Vagina (tissue), 2 donors: ENCODE measurements at regions not wholly inside any gene's neighbourhood (a gene's known extent, or its start where the extent isn't known, plus 50 kb on each side); places are given as distances from the start of the nearest gene placed in this dataset.
"Not testable (repeated sequence)": the region's sequence is repeated elsewhere in the genome, so short reads cannot be mapped to it uniquely, and the experiment has no call there.

Experiments used
- DNase-seq, 2 donors: peaks; one replicate each; pipeline ENCODE4 v3.0.0-alpha.2; 2017; ENCODE audit errors: extremely low spot score in 2 of 2
- H3K27ac ChIP-seq: fragments of 200-600 bp; sonication (generic); one replicate; pipeline ENCODE4 v1.5.1; 2019
- H3K27me3 ChIP-seq: fragments of 200-600 bp; sonication (generic); one replicate; pipeline ENCODE4 v1.5.1; 2019
- H3K36me3 ChIP-seq, 2 donors: fragments of 200-600 bp; sonication (generic); one replicate each; pipeline ENCODE4 v1.5.1; 2017 to 2019
- H3K4me1 ChIP-seq: fragments of 200-600 bp; sonication (generic); one replicate; pipeline ENCODE4 v1.5.1; 2019
- H3K4me3 ChIP-seq, 2 donors: fragments of 200-600 bp; sonication (generic); 1 replicate in 1 of 2; 2 replicates in 1 of 2; pipeline ENCODE4 v1.5.1; 2016 to 2019
- H3K9me3 ChIP-seq: fragments of 200-600 bp; sonication (generic); one replicate; pipeline ENCODE4 v1.5.1; 2019
- CTCF ChIP-seq, 3 experiments: fragments of 450-650 bp in 2 of 3; fragments of 200-600 bp in 1 of 3; sonication (generic) in 1 of 3; IDR thresholded peaks; one replicate each; pipeline ENCODE4 v1.5.1; 2017 to 2019; ENCODE audit warnings: antibody characterized with exemption in 3 of 3, mild to moderate bottlenecking in 2 of 3, moderate library complexity in 2 of 3
- POLR2A ChIP-seq, 2 donors: fragments of 450-650 bp; IDR thresholded peaks; one replicate each; pipeline ENCODE4 v1.6.1; 2017; ENCODE audit warnings: antibody characterized with exemption in 2 of 2, mild to moderate bottlenecking in 2 of 2, moderate library complexity in 2 of 2
- POLR2AphosphoS5 ChIP-seq, 2 donors: sonication (generic); formaldehyde crosslinking; IDR thresholded peaks; one replicate each; pipeline ENCODE4 v1.9.0; 2017; ENCODE audit warnings: antibody characterized with exemption in 2 of 2, mild to moderate bottlenecking in 2 of 2, low read depth in 1 of 2; ENCODE audit not compliant: insufficient read depth in 1 of 2
- intact Hi-C: fragments of 100-400 bp; cut with DNase I; formaldehyde crosslinking; loops from one replicate; pipeline ENCODE4 v1.15.1; 2023

GRCh38 chr12:127599436-127599835 lies 667.5 kb upstream of the TMEM132C start:
- Histone ChIP-seq H3K36me3 (no peaks in the 10 kb centered on the region), H3K4me3 (no peak overlapping the region), H3K27me3 (no peaks in the 10 kb centered on the region), H3K4me1 (no peaks in the 10 kb centered on the region), H3K9me3 (no peaks in the 10 kb centered on the region), H3K27ac (no peak overlapping the region)
- no peak for DNase-seq
- intact Hi-C loops: no loop called here
- TF ChIP-seq POLR2AphosphoS5 (IDR thresholded peaks at IDR 0.05; ENCODE audit: insufficient read depth in 1 of 2, low read depth in 1 of 2) (no peak), CTCF (IDR thresholded peaks at IDR 0.05) (no peak), POLR2A (IDR thresholded peaks at IDR 0.05) (no peak)

GRCh38 chr12:127600211-127600610 lies 666.8 kb upstream of the TMEM132C start:
- Histone ChIP-seq H3K4me3 (no peak overlapping the region), H3K27ac (no peak overlapping the region), H3K27me3 (no peaks in the 10 kb centered on the region), H3K4me1 (no peaks in the 10 kb centered on the region), H3K9me3 (no peaks in the 10 kb centered on the region), H3K36me3 (no peaks in the 10 kb centered on the region)
- DNase-seq: no peak
- TF ChIP-seq CTCF (IDR thresholded peaks at IDR 0.05): no peak
- no peak for TF ChIP-seq POLR2AphosphoS5 (IDR thresholded peaks at IDR 0.05; ENCODE audit: insufficient read depth in 1 of 2, low read depth in 1 of 2)
- no peak for TF ChIP-seq POLR2A (IDR thresholded peaks at IDR 0.05)
- intact Hi-C loops: no loop called here

GRCh38 chr12:127606476-127607015 lies 660.4 kb upstream of the TMEM132C start:
- H3K4me3 ChIP-seq: no peak overlapping the region
- no peaks in the 10 kb centered on the region for H3K4me1 ChIP-seq
- no peak overlapping the region for H3K27ac ChIP-seq
- no peaks in the 10 kb centered on the region for H3K27me3 ChIP-seq
- DNase-seq: no peak
- H3K9me3 ChIP-seq: no peaks in the 10 kb centered on the region
- TF ChIP-seq CTCF (IDR thresholded peaks at IDR 0.05) (no peak), POLR2A (IDR thresholded peaks at IDR 0.05) (no peak), POLR2AphosphoS5 (IDR thresholded peaks at IDR 0.05; ENCODE audit: insufficient read depth in 1 of 2, low read depth in 1 of 2) (no peak)
- intact Hi-C loops: no loop called here
- H3K36me3 ChIP-seq: no peaks in the 10 kb centered on the region

- H3K27me3 ChIP-seq: no peaks in the 10 kb centered on the region
- TF ChIP-seq CTCF (IDR thresholded peaks at IDR 0.05): no peak
- TF ChIP-seq POLR2AphosphoS5 (IDR thresholded peaks at IDR 0.05; ENCODE audit: insufficient read depth in 1 of 2, low read depth in 1 of 2): no peak
- TF ChIP-seq POLR2A (IDR thresholded peaks at IDR 0.05): no peak
- no peaks in the 10 kb centered on the region for H3K36me3 ChIP-seq
- H3K27ac ChIP-seq: no peak overlapping the region
- no peaks in the 10 kb centered on the region for H3K9me3 ChIP-seq
- intact Hi-C loops: no loop called here
- no peak for DNase-seq
- no peak overlapping the region for H3K4me3 ChIP-seq
- no peaks in the 10 kb centered on the region for H3K4me1 ChIP-seq
Observed at GRCh38 chr12:127607146-127607725, 659.7 kb upstream of the TMEM132C start.

- H3K4me3 ChIP-seq, H3K9me3 ChIP-seq, H3K4me1 ChIP-seq, H3K36me3 ChIP-seq, H3K27me3 ChIP-seq, DNase-seq, H3K27ac ChIP-seq, intact Hi-C loops: not testable (repeated sequence)
Observed at GRCh38 chr12:127608359-127608758, 658.6 kb upstream of the TMEM132C start.
